ENCODE measurements at regions not wholly inside any gene's neighbourhood (a gene's known extent, or its start where the extent isn't known, plus 50 kb on each side); places are given as distances from the start of the nearest gene placed in this dataset.

GRCh38 chr3:180755556-180755955, 76.3 kb upstream of the CCDC39 start:
- TF ChIP-seq, protein P1, sequence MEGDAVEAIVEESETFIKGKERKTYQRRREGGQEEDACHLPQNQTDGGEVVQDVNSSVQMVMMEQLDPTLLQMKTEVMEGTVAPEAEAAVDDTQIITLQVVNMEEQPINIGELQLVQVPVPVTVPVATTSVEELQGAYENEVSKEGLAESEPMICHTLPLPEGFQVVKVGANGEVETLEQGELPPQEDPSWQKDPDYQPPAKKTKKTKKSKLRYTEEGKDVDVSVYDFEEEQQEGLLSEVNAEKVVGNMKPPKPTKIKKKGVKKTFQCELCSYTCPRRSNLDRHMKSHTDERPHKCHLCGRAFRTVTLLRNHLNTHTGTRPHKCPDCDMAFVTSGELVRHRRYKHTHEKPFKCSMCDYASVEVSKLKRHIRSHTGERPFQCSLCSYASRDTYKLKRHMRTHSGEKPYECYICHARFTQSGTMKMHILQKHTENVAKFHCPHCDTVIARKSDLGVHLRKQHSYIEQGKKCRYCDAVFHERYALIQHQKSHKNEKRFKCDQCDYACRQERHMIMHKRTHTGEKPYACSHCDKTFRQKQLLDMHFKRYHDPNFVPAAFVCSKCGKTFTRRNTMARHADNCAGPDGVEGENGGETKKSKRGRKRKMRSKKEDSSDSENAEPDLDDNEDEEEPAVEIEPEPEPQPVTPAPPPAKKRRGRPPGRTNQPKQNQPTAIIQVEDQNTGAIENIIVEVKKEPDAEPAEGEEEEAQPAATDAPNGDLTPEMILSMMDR (IDR thresholded peaks at IDR 0.05), result no peak
- TF ChIP-seq POLR2A (IDR thresholded peaks at IDR 0.05), result no peak
